NCI-H2107 treated with DMSO at 0.1 percent for 48 hours (cell line): ENCODE measurements at regions not wholly inside any gene's neighbourhood (a gene's known extent, or its start where the extent isn't known, plus 50 kb on each side); places are given as distances from the start of the nearest gene placed in this dataset.
"Not testable (repeated sequence)": the region's sequence is repeated elsewhere in the genome, so short reads cannot be mapped to it uniquely, and the experiment has no call there.

Experiments
- DNase-seq: peaks from one replicate; lab custom pipeline; 2025; ENCODE audit not compliant: unreplicated experiment; lab: John Stamatoyannopoulos, UW

DNA sequence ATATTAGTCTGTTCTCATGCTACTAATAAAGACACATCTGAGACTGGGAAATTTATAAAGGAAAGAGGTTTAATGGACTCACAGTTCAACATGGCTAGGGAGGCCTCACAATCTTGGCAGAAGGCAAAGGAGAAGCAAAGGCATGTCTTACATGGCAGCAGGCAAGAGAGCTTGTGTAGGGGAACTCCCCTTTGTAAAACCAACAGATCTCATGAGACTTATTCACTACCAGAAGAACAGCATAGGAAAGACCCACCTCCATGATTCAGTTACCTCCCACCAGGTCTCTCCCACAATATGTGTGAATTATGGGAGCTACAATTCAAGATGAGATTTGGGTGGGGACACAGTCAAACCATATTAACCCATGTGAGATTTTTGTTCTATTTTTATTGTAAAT, 244.5 kb upstream of the TRIB2 start:
- DNase-seq: not testable (repeated sequence)

DNA sequence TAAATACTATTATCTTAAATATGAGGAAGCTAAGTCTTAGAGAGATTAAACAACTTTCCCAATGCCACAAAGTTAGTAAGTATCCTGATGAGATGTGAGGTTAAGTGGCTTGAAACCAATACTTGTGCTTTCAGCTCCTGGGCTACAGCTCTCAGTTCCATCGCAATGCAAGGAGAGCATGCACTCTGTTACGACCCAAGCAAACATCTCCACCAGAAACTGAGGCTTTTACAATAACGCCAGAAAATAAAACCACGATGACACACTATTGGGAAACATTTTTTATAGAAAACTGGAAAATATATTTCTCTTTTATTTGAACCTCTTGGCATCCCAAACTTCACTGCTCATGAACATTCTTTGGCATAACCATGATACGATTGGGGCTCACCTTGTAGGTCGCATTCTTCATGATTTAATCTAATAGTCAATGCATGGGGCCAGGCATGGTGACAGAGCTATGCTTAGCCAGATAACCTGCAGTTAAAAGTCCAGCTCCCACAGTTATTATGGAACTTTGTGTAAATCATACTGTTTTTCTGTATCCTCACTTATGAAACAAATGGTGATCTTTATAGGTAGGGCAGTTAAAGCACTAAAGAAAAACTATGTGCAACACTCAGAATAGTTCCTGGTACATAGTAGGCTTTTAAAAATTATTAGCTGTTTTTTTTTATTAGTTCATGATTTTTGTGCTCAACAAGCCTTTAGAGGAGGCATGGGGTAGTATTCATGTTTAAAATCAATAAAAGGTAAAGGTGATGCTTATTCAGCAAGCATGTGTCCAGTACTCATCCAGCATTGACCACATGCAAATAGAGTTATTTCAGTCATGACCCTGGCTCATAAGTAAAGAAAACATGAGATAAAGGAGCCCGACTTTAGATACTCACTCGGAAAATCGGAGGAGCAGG, 238.3 kb upstream of the TRIB2 start:
- no peak for DNase-seq

DNA sequence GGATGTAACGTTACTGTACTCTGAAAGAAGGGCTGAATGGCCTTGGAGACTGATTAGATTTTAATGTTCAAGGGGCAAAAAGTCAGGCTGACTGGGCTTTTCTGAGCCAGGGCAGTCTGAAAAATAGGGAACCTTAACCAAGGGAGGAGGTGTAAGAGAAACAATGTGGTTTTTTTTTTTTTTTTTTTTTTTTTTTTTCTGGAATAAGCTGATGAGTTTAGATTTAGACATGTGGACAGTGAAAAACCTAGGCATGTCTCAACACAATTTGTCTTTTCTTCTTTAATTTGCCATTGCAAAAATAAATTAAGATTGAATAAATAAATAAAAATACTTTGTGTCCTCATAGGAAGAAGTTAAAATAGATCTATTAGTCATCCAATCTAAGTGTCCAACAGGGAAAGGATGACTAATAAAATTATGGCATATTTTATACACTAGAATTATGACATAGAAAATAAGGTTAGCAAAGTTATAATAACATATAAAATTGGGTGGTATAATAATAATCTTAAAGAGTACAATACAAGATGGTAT, 237.6 kb upstream of the TRIB2 start:
- no peak for DNase-seq

DNA sequence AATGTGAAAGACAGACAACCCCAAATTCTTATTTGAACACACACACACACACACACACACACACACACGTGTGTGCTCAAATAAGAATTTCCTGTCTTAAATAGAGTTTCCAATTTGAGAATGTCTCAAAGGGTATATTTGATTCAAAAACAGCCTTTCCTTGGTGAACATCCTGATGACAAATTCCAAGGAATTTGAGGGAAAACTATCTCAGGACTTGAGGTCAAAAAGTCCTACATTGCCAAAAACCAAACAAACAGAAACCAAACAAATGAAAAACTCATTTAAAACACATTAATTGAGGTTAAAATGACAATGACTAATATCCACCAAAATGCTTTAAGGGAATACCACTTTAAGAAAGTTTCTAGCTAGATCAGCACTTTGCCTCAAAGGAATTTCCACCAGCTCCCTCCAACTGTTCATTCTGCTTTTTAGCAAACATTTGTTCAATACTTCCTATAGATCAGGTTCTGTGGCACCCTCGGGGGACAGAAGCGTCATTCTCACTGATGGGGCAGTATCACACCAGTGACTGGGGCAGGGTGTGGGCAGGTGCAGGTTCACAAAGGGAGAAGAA, 232.1 kb upstream of the TRIB2 start:
- no peak for DNase-seq

DNA sequence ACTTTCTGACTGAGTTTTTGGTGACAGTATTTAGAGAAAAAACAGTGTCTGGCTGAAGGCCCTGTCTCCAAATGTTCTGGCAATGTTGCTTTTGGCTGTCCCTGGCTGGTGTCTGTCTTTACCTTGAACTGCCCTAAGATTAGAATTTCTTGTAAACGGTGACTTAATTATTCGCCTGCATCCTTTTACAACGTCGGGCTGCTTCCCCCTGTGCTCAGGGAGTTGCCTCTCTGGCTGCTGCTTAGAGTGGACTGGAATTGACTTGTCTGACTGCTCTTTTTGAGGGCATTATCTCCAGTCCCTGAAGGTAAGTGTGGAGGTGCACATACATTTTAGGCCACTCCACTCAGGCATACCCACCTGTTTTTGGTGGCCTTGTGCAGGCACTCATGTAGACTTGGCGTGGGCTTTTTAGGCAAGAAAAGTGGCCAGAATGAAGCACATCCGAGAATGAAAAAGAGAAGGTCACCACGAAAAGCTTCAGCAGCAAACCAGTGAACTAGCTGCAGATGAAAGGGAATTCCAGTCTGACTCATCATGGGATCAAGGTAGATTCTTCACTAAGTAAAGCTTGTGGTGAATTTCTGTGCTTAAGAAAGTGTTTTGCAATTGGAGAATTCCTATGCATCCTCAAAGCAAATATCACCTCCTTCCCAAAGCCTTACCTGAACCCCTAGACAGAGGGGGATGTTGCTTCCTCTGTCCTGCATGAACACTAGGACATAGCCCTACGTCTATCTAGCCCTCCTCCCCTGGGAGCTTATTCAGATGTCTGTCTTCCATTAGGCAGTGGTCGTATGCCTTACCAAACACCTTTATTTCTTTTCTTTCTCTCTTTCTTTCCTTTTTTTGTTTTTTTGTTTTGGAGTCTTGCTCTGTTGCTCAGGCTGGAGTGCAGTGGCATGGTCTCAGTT, 230.3 kb upstream of the TRIB2 start:
- DNase-seq: no peak

DNA sequence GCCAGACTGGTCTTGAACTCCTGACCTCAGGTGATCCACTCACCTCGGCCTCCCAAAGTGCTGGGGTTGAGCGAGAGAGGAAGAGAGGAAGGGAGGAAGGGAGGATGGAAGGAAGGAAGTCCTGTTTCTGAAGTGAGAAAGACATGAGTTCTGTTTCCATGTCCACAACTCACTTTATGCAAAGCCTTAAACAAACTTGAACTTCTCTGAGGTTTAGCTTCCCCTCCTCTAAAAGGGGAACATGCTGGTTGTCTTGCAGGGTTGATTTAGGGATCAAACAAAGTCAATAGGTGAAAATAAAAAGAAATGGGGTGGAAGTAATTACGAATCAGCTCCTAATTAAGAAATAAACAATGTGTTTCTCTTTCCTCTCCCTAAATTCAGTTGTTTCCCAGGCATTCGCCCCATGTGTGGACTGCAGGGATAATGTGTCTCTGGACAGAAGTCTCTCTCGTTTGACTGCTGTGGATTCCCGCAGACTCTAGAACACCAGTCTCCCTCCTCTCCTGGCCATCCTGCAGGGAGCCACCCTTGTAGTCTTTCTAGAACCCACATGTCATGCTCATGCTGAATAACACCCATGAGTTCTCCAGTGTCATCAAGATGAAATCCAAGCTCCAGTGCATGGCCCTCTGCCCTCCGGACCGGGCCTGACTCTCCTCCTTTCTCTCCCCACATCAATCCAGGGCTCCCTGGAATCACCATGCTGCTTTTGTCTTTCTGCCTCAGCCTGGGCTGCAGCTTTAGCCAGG, 229.3 kb upstream of the TRIB2 start:
- DNase-seq: no peak

DNA sequence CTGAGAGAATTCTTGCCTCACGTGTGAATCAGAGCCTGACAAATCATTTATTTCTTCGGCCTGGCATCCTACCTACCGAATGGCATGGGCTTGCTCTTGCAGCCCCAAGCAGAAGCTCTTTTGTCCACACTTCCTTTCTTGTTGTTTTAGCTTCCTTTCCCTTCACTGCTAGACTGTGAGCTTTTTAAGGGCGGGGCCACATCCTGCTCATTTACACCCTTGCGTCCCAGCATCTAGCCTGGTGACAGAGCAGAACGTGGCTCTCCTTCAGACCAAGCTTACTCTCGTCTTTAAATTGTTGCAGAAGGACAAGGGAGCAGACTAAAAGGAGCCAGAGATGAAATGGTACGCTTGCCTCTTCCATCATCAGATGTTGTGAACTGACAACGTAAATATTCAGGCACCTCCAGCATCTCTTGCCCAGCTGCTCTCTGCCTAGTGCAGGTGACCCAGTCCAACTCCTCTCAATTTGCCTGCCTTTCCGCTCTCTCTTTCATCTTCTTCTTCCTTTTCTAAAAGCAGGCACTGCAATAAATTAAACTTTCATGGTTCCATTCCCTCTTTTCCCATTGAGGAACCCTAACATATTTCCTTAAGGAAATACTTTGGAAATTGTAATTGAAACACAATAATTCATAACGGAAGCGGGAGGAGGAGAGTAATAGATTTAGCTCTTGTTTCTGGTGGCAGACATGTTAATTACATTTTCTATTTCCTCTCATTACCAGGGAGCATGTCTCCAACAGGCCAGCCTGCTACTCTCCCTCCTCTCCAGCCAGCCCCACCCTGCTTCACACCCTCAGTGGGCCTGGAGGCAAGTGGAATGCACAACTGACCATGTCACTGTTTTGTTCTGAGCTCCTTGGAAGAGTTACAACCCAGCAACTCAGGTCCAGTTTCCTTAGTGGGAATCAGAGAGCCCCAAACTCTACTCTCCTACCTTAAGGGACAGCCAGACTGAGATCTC, 228.1 kb upstream of the TRIB2 start:
- no peak for DNase-seq

DNA sequence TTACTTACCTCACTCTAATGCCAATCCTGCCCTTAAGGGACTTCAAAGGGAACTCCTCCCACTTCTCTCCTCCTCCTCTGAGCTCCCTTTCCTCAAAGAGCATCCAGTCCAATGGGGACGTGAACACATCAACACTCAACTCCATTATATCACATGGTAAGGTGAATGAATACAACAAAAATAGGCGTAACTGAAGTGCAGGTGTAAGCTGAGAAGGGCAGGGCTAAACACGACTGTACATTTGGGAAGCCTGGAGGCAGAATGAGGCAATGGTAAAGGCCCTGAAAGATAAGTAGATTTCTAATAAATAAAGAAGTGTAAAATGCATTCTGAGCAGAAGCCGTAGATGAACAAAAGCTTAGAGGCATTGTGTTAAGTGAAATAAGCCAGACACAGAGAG, 226.1 kb upstream of the TRIB2 start:
- no peak for DNase-seq

DNA sequence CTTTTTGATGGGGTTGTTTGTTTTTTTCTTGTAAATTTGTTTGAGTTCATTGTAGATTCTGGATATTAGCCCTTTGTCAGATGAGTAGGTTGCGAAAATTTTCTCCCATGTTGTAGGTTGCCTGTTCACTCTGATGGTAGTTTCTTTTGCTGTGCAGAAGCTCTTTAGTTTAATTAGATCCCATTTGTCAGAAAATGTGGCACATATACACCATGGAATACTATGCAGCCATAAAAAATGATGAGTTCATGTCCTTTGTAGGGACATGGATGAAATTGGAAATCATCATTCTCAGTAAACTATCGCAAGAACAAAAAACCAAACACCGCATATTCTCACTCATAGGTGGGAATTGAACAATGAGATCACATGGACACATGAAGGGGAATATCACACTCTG, 224.4 kb upstream of the TRIB2 start:
- not testable (repeated sequence) for DNase-seq

DNA sequence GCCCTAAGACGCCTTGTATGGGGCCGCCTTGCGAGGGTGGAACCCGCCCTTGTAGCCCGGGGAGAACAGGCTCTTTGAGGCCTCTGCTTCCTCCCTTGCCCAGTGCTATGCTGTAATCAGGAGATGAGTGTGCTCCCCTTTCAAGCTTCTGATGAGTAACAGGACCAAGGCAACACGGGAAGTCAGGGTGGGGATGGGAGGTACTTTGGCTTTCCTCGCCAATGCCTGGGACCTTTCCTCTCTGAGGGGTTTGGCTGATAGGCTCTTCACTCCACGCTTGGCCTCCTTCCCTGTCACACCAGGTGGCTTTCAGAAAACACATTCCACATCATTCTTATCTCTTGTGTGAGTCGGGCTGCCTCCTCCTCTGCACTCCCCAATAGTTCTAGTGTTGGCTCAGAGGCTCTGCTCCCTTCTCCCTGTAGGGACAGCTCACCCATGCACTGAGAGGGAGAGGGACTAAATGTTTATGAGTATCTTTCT, 223.7 kb upstream of the TRIB2 start:
- DNase-seq: no peak

DNA sequence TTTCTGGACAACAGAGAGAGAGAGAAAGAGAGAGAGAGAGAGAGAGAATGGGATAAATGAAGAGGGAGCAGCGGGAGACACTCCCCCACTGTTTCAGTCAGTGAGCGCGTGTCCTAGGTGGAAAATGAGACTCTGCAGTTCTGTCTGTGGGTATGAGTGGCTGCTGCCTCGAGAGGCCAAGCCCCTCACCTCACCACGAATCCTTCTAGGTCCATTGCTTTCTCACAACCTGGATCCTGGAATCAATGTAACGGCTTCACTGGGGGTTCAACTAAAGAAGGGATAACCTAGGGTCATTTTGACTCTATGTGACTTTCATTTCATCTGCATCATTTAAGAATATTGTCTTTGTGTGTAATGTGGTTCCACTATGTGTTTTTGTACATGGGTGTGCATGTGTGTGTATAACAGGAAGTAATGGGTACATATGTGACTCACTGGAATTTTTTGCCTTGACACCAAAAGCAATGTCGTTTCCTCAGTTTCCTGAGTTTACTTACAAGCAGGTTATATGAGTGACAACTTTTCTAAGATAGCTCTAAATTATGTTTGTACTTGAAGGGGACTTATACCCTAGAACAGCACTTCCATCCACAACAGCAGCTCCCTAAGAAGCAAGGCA, 221.4 kb upstream of the TRIB2 start:
- no peak for DNase-seq

DNA sequence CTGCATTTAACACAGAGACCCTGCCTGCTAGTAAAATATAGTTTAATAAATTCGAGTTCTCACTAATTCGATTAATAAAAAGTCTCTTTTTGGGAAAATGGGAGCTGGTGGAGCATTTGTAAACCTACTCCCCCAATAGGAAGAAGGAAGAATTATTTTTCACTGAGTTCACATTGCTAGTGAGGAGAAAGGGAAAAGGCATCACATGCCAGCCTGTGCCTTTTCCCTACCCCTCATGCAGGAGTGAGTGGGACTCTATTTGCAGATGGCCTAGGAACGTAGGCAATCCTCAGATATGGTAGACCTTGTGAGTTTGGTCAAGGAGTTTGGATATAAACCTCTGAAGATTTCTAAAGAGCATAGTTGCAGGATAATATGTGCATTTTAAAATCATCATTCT, 218.4 kb upstream of the TRIB2 start:
- DNase-seq: no peak

DNA sequence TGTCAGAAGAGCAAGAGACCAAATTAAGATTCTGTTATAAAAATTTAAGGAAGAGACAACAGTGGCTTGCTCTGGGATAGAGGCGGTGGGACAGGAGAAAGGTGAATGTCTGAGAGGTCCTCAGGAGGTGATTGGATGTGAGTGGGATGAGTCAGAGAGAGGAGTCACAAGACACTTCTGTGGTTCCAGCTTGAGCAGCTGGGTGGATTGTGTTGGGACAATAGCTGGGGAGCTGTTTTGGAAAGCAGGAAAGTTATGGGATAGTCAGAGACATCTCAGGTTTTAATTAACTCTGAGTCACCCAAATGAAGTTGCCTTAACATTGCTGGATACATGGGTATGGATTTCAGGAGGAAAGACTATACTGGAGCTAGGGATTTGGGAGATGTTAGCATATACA, 218.0 kb upstream of the TRIB2 start:
- DNase-seq: no peak

DNA sequence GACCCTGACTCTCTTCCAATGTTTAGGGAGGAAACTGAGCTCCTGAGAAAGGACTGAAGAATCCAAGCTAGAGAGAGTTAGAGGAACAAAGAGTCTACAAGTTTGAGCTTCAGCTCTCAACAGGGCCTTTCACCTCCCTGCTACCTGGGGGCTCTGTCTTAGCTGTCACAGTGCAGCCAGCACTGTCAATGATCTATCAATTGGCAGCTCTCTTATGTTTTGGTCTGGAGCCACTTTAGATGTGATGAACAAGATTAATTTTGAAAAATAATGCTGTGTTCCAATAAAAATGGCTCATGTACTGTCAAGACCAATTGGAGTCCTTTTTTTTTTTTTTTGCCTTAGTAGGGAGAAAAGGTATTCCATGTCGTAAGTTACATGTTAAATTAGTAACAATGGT, 215.8 kb upstream of the TRIB2 start:
- DNase-seq: no peak

DNA sequence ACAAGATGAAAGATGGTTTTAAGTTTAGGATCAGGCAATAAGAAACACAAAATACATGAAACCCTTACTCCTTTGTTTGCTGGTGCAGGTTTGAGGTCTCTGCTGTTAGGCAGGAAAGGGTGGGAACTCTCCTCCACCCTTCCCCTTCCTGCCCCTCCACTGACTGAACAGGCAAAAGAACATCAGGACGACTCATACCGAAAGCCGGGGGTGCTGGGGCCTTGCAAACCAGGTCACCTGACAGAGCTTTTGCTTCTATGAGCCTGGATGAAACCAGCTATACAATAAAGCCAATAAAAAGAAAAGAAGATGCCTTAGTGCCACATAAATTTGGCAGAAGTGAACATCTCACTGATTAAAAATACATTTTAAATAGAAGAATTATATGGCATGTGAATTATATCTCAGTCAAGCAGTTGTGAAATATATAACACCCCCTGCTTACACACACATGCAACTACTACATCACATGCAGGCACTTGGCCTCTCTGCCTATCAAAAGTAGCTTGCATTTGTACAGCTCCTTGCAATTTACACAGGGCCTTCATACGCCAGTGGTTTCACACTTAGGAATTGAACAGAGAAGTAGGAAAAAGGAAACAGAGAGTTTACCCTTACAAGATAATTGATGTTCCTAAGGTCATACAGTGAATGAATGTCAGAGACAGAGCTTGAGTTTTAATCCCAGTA, 215.1 kb upstream of the TRIB2 start:
- DNase-seq: no peak

DNA sequence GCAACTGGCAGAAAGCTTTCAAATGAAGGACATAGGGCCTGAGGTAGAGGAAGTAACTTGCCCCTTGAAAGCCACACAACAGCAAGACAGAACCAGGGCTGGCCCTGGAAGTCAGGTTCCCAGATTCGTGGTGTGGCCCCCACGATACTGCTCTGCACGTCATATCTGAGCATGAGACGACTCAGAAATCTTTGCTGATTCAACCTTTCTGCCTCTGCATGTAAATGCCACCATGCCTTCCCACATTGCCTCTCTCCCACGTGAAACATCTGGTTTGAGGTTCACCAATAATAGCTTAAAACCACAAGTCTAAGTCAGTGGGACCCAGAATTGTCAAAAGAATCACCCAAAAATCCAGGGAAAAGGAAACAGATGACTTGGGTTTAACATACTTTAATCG, 214.0 kb upstream of the TRIB2 start:
- no peak for DNase-seq

DNA sequence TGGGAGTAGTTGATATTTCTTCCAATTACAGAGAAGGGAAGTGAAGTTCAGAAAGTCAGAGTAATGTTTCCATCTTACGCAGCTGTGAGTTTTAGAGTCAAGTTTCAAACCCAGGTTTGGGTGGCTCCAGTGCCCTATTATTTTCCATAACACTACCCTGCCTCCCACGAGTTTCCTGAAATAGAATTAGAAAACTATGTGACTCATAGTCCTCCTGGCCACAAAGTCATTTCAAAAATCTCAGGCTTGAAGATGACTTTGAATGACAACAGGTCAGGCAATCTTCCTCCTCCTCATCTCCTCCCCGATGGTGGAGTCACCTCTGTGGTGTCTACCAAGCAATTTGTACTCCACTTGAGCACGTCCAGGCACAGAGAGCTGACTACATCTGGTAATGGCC, 212.3 kb upstream of the TRIB2 start:
- DNase-seq: no peak

DNA sequence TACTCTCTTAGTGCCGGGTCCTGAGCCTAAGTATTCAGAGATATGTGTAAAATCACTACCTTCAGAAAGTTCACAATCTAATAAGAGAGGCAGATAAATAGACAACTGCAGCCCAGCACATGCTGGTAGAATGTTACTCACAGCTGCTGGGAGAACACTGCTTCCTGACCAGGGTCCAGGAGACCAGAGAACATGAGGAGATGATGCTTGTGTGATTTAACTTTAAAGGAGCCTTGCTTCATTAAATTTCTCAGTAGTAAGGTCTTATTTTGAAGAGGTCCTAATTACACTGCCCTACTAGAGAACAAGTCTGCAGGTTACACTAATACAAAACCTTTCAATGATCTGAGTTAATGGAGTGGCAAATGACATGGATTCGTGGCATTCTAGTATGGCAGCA, 209.9 kb upstream of the TRIB2 start:
- no peak for DNase-seq
